ENCODE measurements at regions not wholly inside any gene's neighbourhood (a gene's known extent, or its start where the extent isn't known, plus 50 kb on each side); places are given as distances from the start of the nearest gene placed in this dataset.
A peak's percentile ranks its signal among the peaks of the same experiment; 100 is the strongest.

DNA sequence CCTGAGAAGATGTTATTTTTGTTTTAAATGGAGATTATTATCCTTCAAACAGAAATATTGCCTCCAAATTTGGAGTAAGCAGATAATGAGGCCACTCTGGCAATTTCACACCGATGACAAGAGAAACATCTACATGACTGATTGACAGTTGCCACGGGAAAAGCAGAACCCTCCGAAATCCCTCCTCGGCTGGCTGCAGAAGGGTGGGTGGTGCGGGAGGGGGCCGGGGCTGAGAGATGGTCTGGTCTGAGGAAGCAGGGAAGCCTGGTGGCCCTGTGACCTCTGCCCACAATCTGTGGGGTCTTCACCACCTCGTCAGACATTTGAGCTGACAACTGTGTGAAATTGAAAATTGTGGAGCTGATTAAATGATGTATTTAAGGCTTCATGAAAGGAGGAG is 503.2 kb downstream of the MN1 start:
- CTCF ChIA-PET: no interaction called here
- Histone ChIP-seq H3K27ac (ENCODE audit: low read depth, low read length, poor library complexity, severe bottlenecking) (peak overlapping the region; percentile 41), H3K27me3 (replicated peaks; ENCODE audit: insufficient read depth, low read depth, low read length, poor library complexity) (no peaks in the 10 kb centered on the region), H3K36me3 (ENCODE audit: insufficient read depth, low read length, poor library complexity, severe bottlenecking) (no peaks in the 10 kb centered on the region), H3K9me3 (ENCODE audit: low read depth, low read length, poor library complexity, severe bottlenecking) (no peaks in the 10 kb centered on the region), H3K4me1 (ENCODE audit: insufficient read depth, low read length, poor library complexity, severe bottlenecking) (peaks cover 38% of the 10 kb centered on the region), H3K4me3 (ENCODE audit: low read depth, low read length, poor library complexity, severe bottlenecking) (no peak overlapping the region)
- no peak for TF ChIP-seq EZH2 (IDR thresholded peaks at IDR 0.05; ENCODE audit: borderline replicate concordance, low read depth, low read length, poor library complexity, severe bottlenecking)
- TF ChIP-seq, protein P1, sequence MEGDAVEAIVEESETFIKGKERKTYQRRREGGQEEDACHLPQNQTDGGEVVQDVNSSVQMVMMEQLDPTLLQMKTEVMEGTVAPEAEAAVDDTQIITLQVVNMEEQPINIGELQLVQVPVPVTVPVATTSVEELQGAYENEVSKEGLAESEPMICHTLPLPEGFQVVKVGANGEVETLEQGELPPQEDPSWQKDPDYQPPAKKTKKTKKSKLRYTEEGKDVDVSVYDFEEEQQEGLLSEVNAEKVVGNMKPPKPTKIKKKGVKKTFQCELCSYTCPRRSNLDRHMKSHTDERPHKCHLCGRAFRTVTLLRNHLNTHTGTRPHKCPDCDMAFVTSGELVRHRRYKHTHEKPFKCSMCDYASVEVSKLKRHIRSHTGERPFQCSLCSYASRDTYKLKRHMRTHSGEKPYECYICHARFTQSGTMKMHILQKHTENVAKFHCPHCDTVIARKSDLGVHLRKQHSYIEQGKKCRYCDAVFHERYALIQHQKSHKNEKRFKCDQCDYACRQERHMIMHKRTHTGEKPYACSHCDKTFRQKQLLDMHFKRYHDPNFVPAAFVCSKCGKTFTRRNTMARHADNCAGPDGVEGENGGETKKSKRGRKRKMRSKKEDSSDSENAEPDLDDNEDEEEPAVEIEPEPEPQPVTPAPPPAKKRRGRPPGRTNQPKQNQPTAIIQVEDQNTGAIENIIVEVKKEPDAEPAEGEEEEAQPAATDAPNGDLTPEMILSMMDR (conservative IDR thresholded peaks at IDR 0.05; ENCODE audit: low read depth, low read length): no peak
- intact Hi-C loops (cut with micrococcal nuclease; ENCODE audit: unreplicated experiment): no loop called here
- BruUV-seq (replicated peaks): no TSS peak
- POLR2A ChIA-PET (ENCODE audit: low non-redundant PET): no interaction called here
- no peak for DNase-seq (ENCODE audit: low spot score)

DNA sequence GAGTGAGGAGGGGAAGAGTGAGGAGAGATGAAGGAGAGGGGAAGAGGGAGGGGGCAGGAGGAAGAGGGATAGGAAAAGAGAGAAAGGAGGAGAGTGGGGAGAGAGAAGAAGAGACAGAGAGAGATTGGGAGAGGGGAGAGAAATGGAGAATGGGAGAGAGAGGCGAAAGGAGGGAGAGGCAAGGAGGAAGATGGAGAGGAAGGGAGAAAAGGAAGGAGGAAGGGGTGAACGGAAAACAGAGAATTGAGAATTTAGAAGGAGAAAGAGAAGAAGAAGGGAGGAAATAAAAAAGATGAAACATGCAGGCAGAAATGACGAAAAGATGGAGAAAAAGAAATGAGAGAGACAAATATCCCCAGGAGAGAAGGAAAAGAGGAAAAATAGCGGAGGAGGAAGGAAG is 502.8 kb downstream of the MN1 start:
- intact Hi-C loops (cut with micrococcal nuclease; ENCODE audit: unreplicated experiment): no loop called here
- Histone ChIP-seq H3K9me3 (ENCODE audit: low read depth, low read length, poor library complexity, severe bottlenecking) (no peaks in the 10 kb centered on the region), H3K27me3 (replicated peaks; ENCODE audit: insufficient read depth, low read depth, low read length, poor library complexity) (no peaks in the 10 kb centered on the region), H3K36me3 (ENCODE audit: insufficient read depth, low read length, poor library complexity, severe bottlenecking) (no peaks in the 10 kb centered on the region), H3K27ac (ENCODE audit: low read depth, low read length, poor library complexity, severe bottlenecking) (peak overlapping the region; percentile 41), H3K4me1 (ENCODE audit: insufficient read depth, low read length, poor library complexity, severe bottlenecking) (peaks cover 34% of the 10 kb centered on the region), H3K4me3 (ENCODE audit: low read depth, low read length, poor library complexity, severe bottlenecking) (peak overlapping the region; percentile 27)
- no peak for TF ChIP-seq EZH2 (IDR thresholded peaks at IDR 0.05; ENCODE audit: borderline replicate concordance, low read depth, low read length, poor library complexity, severe bottlenecking)
- TF ChIP-seq, protein P1 (conservative IDR thresholded peaks at IDR 0.05; ENCODE audit: low read depth, low read length): no peak
- DNase-seq (ENCODE audit: low spot score): no peak
- ChIA-PET CTCF (no interaction called here), POLR2A (ENCODE audit: low non-redundant PET) (no interaction called here)
- BruUV-seq (replicated peaks): no TSS peak

DNA sequence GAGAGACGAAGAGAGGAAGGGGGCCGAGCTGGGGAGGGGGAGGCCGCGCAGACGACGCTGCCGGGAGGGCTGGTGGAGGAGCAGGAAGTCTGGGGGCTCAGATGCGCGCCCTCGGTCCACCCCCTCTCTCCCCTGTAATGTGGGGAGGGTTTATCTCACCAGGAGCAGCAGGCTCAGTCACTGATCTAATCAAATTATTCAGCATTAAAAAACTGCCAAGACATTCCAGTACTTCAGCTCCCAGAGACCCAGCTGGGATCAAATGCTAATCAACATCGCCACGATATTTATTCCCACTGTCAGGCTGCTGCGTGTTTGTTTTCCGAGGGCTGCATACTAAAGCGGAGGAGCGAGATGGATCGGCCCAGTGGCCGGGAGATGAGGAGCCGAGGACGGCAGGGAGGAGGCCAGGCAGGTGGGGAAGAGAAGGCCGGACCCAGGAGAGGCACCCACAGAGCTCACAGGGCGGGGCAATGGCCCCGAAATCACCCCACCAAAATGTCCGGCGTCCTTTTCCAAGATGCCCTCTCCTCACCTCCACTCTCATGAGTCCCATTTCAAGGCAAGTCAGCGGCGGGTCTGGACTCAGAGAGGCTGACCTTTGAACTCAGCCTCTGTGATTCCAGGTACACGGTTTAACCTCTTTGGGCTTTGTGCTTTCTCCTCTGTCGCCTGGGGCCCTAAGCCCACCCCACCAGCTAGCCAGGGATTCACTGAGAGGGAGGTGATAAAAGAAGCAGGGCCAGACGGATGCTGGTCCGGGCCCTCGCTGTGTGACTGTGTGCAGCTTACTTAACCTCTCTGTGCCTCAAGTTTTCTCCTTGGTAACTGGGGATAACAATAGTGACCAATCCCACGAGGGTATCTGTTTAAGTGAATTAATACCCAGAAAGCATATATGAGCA is 502.1 kb downstream of the MN1 start:
- Histone ChIP-seq H3K4me3 (ENCODE audit: low read depth, low read length, poor library complexity, severe bottlenecking) (peak overlapping the region; percentile 27), H3K36me3 (ENCODE audit: insufficient read depth, low read length, poor library complexity, severe bottlenecking) (no peaks in the 10 kb centered on the region), H3K4me1 (ENCODE audit: insufficient read depth, low read length, poor library complexity, severe bottlenecking) (peaks cover 32% of the 10 kb centered on the region), H3K27ac (ENCODE audit: low read depth, low read length, poor library complexity, severe bottlenecking) (peak overlapping the region; percentile 41), H3K27me3 (replicated peaks; ENCODE audit: insufficient read depth, low read depth, low read length, poor library complexity) (no peaks in the 10 kb centered on the region), H3K9me3 (ENCODE audit: low read depth, low read length, poor library complexity, severe bottlenecking) (no peaks in the 10 kb centered on the region)
- no TSS peak for BruUV-seq (replicated peaks)
- intact Hi-C loops (cut with micrococcal nuclease; ENCODE audit: unreplicated experiment): no loop called here
- TF ChIP-seq, protein P1 (conservative IDR thresholded peaks at IDR 0.05; ENCODE audit: low read depth, low read length): no peak
- no peak for TF ChIP-seq EZH2 (IDR thresholded peaks at IDR 0.05; ENCODE audit: borderline replicate concordance, low read depth, low read length, poor library complexity, severe bottlenecking)
- peak; percentile 49 for DNase-seq (ENCODE audit: low spot score)
- ChIA-PET POLR2A (ENCODE audit: low non-redundant PET) (no interaction called here), CTCF (no interaction called here)

Measured in A673 (cell line).